Gastrocnemius medialis (tissue), 4 donors: ENCODE measurements at regions not wholly inside any gene's neighbourhood (a gene's known extent, or its start where the extent isn't known, plus 50 kb on each side); places are given as distances from the start of the nearest gene placed in this dataset.

ENCODE experiments used
- ATAC-seq, 2 donors: fragments of 150-250 bp; one replicate each; pipeline ENCODE4 v1.9.1; 2016
- DNase-seq, 2 donors: peaks; one replicate each; pipeline ENCODE4 v3.0.0-alpha.2; 2019
- H3K27ac ChIP-seq, 4 donors: fragments of 200-600 bp; sonication (generic); 1 replicate in 1 of 4; 2 replicates in 3 of 4; pipeline ENCODE4 v1.5.1; 2016 to 2018; ENCODE audit warnings: mild to moderate bottlenecking in 2 of 4, moderate library complexity in 1 of 4
- H3K27me3 ChIP-seq, 3 donors: fragments of 200-600 bp; sonication (generic) in 2 of 3; 1 replicate in 1 of 3; 2 replicates in 2 of 3; pipeline versions ENCODE4 v1.5.1 to v1.6.0; 2016 to 2019; ENCODE audit warnings: mild to moderate bottlenecking in 1 of 3, moderate library complexity in 1 of 3
- H3K36me3 ChIP-seq, 2 donors: fragments of 200-600 bp; sonication (generic) in 1 of 2; one replicate each; pipeline ENCODE4 v1.5.1; 2017 to 2018
- H3K4me1 ChIP-seq, 2 donors: fragments of 200-600 bp; sonication (generic) in 1 of 2; one replicate each; pipeline ENCODE4 v1.5.1; 2016 to 2017; ENCODE audit warnings: mild to moderate bottlenecking in 2 of 2
- H3K4me3 ChIP-seq, 4 donors: fragments of 200-600 bp; sonication (generic) in 3 of 4; 1 replicate in 1 of 4; 2 replicates in 3 of 4; pipeline ENCODE4 v1.5.1; 2016 to 2019; ENCODE audit warnings: mild to moderate bottlenecking in 2 of 4
- H3K9me3 ChIP-seq, 3 donors: fragments of 200-600 bp; sonication (generic) in 2 of 3; 1 replicate in 1 of 3; 2 replicates in 2 of 3; pipeline ENCODE4 v1.5.1; 2016 to 2019
- CTCF ChIP-seq, 5 experiments: fragments of 450-650 bp in 3 of 5; fragments of 200-600 bp in 2 of 5; sonication (generic) in 2 of 5; IDR thresholded peaks in 4 of 5; conservative IDR thresholded peaks in 1 of 5; 1 replicate in 4 of 5; 2 replicates in 1 of 5; pipeline ENCODE4 v1.5.1; 2016 to 2019; ENCODE audit warnings: antibody characterized with exemption in 5 of 5, mild to moderate bottlenecking in 3 of 5, moderate library complexity in 3 of 5
- POLR2A ChIP-seq, 2 donors: fragments of 450-650 bp; IDR thresholded peaks; one replicate each; pipeline ENCODE4 v1.6.1; 2017; ENCODE audit warnings: antibody characterized with exemption in 2 of 2, mild to moderate bottlenecking in 2 of 2, moderate library complexity in 2 of 2
- in situ Hi-C, 4 donors: fragments of 200-750 bp; cut with MboI; loops; one replicate each; pipeline versions ENCODE4 v1.15.0 to v1.8.0; 2017; ENCODE audit warnings: low sequenced_read_pairs in 4 of 4
- intact Hi-C: fragments of 100-400 bp; cut with DNase I; formaldehyde crosslinking; loops from one replicate; pipeline ENCODE4 v1.15.1; 2023; ENCODE audit warnings: low total_unique reads

- TF ChIP-seq POLR2A (IDR thresholded peaks at IDR 0.05) = no peak
- DNase-seq = no peak
- no peaks in the 10 kb centered on the region for H3K4me1 ChIP-seq
- in situ Hi-C loops (no loop called here), intact Hi-C loops (no loop called here)
- no peak for ATAC-seq
- H3K9me3 ChIP-seq = no peaks in the 10 kb centered on the region
- H3K36me3 ChIP-seq = no peaks in the 10 kb centered on the region
- no peak overlapping the region for H3K4me3 ChIP-seq
- H3K27me3 ChIP-seq = no peaks in the 10 kb centered on the region
- H3K27ac ChIP-seq = no peak overlapping the region
These were observed 751.8 kb downstream of the CDH11 start for GRCh38 chr16:64370112-64370511.

- ATAC-seq = no peak
- no peaks in the 10 kb centered on the region for H3K36me3 ChIP-seq
- intact Hi-C loops (no loop called here), in situ Hi-C loops (no loop called here)
- H3K4me3 ChIP-seq = no peak overlapping the region
- H3K27me3 ChIP-seq = no peaks in the 10 kb centered on the region
- DNase-seq = no peak
- TF ChIP-seq CTCF (IDR thresholded peaks at IDR 0.05 in 4 of 5, conservative IDR thresholded peaks at IDR 0.05 in 1 of 5) (no peak), POLR2A (IDR thresholded peaks at IDR 0.05) (no peak)
- no peaks in the 10 kb centered on the region for H3K9me3 ChIP-seq
- no peaks in the 10 kb centered on the region for H3K4me1 ChIP-seq
- H3K27ac ChIP-seq = no peak overlapping the region
These were observed 756.4 kb downstream of the CDH11 start for GRCh38 chr16:64365448-64365931.

GRCh38 chr16:64364894-64365293, 757.0 kb downstream of the CDH11 start:
- intact Hi-C loops (no loop called here), in situ Hi-C loops (no loop called here)
- Histone ChIP-seq H3K27ac (no peak overlapping the region), H3K9me3 (no peaks in the 10 kb centered on the region), H3K4me1 (no peaks in the 10 kb centered on the region), H3K27me3 (no peaks in the 10 kb centered on the region), H3K36me3 (no peaks in the 10 kb centered on the region), H3K4me3 (no peak overlapping the region)
- ATAC-seq (no peak), DNase-seq (no peak)
- TF ChIP-seq POLR2A (IDR thresholded peaks at IDR 0.05) (no peak), CTCF (IDR thresholded peaks at IDR 0.05 in 4 of 5, conservative IDR thresholded peaks at IDR 0.05 in 1 of 5) (no peak)

- in situ Hi-C loops = no loop called here
- H3K36me3 ChIP-seq = no peaks in the 10 kb centered on the region
- H3K4me1 ChIP-seq = no peaks in the 10 kb centered on the region
- ATAC-seq (no peak), DNase-seq (no peak)
- no peaks in the 10 kb centered on the region for H3K9me3 ChIP-seq
- no peak overlapping the region for H3K27ac ChIP-seq
- no peak overlapping the region for H3K4me3 ChIP-seq
- intact Hi-C loops = no loop called here
- H3K27me3 ChIP-seq = no peaks in the 10 kb centered on the region
- TF ChIP-seq CTCF (IDR thresholded peaks at IDR 0.05 in 4 of 5, conservative IDR thresholded peaks at IDR 0.05 in 1 of 5) = no peak
- no peak for TF ChIP-seq POLR2A (IDR thresholded peaks at IDR 0.05)
These were observed 757.4 kb downstream of the CDH11 start for GRCh38 chr16:64364416-64364815.

- TF ChIP-seq CTCF (IDR thresholded peaks at IDR 0.05 in 4 of 5, conservative IDR thresholded peaks at IDR 0.05 in 1 of 5) = no peak
- no peak for TF ChIP-seq POLR2A (IDR thresholded peaks at IDR 0.05)
- H3K9me3 ChIP-seq = no peaks in the 10 kb centered on the region
- ATAC-seq (no peak), DNase-seq (no peak)
- no peaks in the 10 kb centered on the region for H3K36me3 ChIP-seq
- intact Hi-C loops (no loop called here), in situ Hi-C loops (no loop called here)
- no peak overlapping the region for H3K4me3 ChIP-seq
- no peaks in the 10 kb centered on the region for H3K4me1 ChIP-seq
- no peaks in the 10 kb centered on the region for H3K27me3 ChIP-seq
- no peak overlapping the region for H3K27ac ChIP-seq
These were observed 757.8 kb downstream of the CDH11 start for GRCh38 chr16:64364016-64364415.
